ENCODE measurements at regions not wholly inside any gene's neighbourhood (a gene's known extent, or its start where the extent isn't known, plus 50 kb on each side); places are given as distances from the start of the nearest gene placed in this dataset.

DNA sequence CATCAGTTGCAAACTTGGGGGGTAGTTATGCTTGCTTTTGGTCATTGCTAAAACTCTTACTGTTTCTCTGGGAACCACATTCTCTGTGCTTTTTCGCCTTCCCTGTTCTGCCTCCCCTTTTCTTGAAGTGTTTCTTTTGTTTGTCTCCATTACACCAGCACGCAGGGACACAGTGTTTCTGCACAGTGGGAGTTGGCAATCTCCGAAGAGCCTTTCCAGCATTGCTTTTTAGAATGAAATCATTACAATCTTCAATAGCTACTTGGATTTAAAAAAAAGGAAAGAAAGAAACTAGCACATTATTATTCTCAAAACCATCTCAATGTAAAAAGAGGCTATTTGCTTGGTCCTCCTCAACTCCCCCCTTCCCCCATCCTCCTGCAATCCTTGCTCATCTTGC is 536.7 kb upstream of the MMS22L start:
- no peak for DNase-seq

DNA sequence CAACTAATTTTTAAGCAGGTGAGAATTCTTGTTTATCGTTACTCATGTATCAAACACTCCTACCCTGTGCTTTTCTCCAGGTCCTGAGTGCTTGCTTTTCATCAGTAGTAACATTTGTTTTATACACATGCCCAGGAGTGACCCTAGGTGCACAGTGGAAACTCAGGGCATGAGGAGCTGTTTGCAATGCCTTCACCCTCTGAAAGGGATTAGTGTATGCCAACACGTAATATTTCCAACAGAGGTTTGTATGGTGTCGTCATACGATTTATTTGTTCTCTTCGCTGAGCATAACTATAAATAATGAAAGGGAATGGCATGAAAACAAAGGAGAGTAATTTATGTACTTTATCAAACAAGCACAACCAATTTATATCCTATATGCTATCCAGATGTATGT is 537.4 kb upstream of the MMS22L start:
- DNase-seq: no peak

DNA sequence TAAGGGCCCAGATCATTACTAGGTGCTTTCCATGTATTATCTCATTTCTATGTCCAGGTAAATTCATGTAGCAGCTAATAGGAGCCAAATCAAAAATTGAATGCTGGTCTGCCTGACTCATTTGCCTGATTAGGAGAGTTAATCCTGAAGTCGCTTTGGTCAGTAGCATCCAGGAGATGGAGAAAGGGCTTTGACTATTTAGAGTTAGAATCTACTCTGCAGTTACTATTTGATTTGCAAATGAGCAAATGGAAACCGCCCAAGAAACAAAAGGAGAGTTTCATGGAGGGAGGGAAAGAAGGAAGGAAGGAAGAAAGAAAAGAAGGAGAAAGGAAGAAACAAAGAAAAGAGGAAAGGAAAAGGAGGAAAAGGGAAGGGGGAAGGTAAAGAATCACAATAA is 539.6 kb upstream of the MMS22L start:
- DNase-seq: no peak

DNA sequence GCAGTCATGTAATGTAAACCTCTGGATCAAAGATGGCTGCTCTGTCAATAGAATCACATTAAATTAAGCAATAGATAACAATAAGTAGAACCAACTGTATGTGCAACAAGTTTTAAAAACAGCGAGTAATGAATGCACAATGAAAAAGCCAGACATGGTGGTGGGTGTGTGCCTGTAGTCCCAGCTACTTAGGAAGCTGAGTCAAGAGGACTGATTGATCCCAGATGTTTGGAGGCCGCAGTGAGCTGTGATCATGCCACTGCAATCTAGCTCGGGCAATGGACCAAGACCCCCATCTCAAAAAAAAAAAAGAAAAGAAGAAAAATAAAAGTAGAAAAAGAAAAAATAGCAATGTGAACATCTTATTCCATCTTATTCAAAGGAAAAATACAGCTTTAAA is 558.7 kb upstream of the MMS22L start:
- DNase-seq: no peak

DNA sequence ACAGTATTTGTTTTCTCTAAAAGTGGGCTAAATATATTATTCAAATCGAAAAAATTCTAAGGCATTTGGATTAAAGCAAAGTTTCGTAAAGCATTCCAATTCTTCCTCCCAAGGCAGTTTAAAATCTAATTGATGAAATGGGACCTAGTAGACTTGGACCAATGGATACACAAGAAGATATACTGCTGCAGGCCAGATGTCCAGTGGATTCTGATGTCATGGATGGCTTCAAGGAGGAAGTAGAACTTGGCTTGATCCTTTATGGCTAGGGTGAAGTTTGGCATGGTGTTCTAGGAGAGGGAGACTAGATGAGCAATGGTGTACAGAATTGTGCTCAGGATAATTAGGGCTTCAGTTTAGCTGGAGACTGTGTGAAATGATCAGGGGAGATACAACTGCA is 559.5 kb upstream of the MMS22L start:
- no peak for DNase-seq

GRCh38 chr6:97849390-97849789 is 566.4 kb upstream of the MMS22L start:
- DNase-seq: no peak

GRCh38 chr6:97850458-97851212 is 567.6 kb upstream of the MMS22L start:
- no peak for DNase-seq

DNA sequence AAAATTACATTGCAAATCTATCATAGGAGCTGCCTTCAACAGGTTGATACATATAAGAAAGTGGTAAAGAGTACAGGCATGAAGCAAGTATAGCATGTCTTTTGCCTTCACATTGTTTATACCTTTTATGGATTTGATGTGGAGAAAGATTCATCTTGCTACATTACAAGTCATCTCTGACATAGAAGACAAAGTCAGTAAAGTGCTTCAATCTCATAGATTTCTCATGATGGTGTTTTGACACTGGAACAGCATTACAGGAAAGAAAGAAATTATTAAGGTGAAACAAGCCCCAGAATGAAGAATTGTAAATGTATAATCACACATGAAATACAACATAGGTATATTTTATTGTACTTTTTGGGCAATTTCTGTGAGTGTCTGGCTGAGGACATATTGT is 580.7 kb upstream of the MMS22L start:
- DNase-seq: no peak

- no peak for DNase-seq
Observed at GRCh38 chr6:97864366-97864765, 581.4 kb upstream of the MMS22L start.

GRCh38 chr6:97864826-97865225 is 581.8 kb upstream of the MMS22L start:
- DNase-seq: no peak

DNA sequence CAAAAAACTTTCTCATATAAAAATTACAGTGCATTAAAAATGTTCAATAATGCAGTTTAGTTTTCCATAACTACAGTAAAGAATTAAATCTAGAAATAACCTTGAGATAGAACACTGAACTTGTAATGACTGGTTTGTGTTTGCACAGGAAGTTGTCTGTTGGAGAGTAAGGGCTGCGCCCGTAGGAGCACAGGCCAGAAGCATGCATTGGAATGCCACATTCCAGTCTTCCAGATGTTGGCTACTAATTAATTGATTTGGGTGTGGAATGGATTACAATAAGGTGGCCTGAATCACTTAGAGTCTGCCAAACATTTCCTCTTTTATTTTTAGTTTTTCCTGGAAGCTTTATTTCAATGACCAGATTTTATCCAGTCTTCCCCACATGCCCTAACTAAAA is 582.6 kb upstream of the MMS22L start:
- no peak for DNase-seq

DNA sequence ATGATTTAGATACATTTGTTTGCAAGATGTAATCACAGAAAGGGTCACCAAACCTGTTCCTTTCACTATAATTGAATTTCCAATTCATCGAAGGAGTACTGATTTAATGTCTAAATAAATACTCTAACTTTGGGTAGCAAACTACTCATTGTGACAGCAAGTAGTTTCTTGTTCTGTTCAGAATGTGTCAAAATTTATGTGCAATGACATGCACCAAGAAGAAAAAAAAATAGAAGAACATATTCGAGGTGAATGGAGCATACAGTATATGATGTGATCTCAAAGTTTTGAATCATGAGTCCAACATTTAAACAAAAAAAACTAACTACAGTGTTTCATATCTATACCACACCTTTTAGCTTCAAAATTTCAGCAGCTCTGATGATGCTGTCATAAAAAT is 583.6 kb upstream of the MMS22L start:
- no peak for DNase-seq

GRCh38 chr6:97867177-97867576 is 584.2 kb upstream of the MMS22L start:
- no peak for DNase-seq

DNA sequence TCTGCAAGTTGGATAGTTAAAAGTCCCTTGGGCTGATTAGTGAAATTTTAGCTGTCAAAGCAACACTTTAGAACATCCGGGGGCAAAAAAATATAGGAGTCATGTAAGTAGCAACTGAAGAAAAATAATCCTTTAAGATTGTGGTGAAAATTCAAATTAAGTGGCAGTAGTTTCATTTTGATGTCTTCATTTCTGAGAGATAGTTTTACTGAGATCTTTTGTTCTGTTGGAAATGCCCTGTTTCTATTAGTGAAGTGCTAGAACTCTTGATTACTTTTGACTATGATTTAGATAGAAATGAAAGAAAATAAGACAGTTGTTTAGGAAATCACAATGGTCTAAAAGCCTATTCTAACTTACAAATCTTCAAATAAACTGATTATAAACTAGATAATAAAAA is 587.3 kb upstream of the MMS22L start:
- no peak for DNase-seq

DNA sequence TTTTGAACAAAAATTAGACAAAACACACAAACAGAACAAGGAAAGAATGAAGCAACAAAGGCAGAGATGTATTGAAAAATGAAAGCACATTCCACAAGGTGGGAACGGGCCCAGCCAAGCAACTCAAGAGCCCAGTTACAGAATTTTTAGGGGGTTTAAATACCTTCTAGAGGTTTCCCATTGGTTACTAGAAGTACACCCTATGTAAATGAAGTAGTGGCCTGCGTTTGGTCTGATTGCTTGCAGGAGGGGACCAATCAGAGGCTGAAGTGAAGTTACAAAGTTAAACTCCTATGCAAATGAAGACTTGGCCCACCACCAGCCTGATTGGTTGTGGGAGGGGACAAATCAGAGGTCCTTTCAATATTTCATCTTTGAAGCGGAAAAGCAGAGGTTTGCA is 593.7 kb upstream of the MMS22L start:
- no peak for DNase-seq

- no peak for DNase-seq
Observed at GRCh38 chr6:97882755-97883154, 599.7 kb upstream of the MMS22L start.

DNA sequence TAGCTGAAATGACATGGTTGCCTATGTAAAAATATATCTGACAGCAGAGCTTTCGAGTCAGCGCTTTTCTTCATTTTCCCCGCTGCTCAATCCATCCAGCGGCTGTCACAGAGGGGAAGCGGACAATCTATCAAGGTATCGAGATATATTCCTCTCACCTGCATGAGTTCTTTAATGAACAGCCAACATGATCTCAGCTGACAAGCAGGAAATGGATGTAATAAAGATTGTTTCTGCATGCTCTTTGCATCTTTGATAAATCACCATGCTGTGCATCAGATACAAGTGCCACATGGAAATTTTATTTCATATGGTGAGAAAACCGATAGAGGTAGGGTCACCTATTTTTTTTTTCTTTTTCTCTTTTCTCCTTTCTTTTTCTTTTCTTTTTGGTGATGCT is 602.3 kb upstream of the MMS22L start:
- no peak for DNase-seq

- DNase-seq: no peak
Observed at GRCh38 chr6:97885828-97886227, 602.8 kb upstream of the MMS22L start.

DNA sequence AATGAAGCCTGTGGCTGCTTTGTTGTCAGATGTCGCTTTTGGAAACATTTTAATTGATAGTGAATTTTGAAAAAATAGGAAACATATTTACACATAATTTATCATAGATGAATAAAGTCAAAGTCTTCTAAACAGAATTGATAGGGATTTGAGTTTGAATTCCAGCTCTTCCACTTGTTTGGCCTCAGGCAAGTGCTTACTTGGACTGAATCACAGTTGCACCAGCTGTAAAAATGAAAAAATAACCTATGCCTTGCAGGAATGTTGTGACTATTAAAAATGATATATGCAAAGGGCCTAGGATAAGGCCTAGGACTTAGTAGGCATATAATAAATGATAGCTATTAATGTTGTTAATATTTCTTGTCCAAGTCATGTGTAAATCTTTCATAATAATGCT is 618.5 kb upstream of the MMS22L start:
- DNase-seq: no peak

DNA sequence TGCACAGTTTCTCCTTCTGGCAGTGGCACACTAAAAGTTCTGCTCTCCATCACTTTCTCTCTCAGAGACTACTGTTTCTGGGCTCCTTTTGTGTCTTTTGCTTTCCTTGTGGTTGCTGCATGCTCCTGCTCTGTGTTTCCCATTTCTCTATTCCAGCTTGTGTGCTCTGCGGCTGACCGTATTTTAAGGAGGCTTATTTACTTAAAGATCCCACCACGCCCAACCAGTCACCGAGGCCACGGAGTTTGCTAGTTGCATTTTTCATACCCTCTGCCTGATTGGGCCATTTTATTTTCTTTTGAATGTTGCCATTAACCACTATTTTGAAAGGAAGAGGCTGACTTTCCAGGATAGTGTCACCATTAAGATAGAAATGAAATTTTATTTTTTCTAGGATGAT is 626.4 kb upstream of the MMS22L start:
- DNase-seq: no peak

- DNase-seq: no peak
Observed at GRCh38 chr6:97913721-97914120, 630.7 kb upstream of the MMS22L start.

- DNase-seq: no peak
Observed at GRCh38 chr6:97914912-97915311, 631.9 kb upstream of the MMS22L start.

GRCh38 chr6:97915537-97915936 is 632.5 kb upstream of the MMS22L start:
- DNase-seq: no peak

DNA sequence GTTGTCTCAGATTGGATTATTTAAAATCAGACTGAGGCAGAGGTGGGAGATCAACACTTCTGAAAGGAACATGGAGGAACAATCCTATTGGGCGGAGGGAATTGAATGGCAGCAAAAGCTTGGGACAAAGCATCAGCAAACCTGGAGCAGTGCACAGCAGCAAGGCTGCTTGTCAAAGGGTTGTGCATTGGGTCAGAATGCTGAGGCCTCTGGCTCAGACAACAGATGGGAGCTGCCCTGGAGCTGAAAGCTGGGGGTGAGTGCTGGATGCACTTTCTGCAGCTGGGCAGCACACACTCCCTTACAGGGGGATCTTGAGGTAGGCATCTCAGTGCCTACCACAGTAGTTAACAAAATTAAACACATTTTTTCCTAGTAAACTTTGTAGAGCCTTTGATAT is 634.4 kb upstream of the MMS22L start:
- DNase-seq: no peak

- no peak for DNase-seq
Observed at GRCh38 chr6:97919046-97919445, 636.0 kb upstream of the MMS22L start.

- no peak for DNase-seq
Observed at GRCh38 chr6:97919631-97920030, 636.6 kb upstream of the MMS22L start.
